Stimulated activated naive CD8-positive, alpha-beta T cell treated with anti-CD3 and anti-CD28 coated beads, Interleukin-15, amount 100 ng/mL, for 72 hours (primary cell): ENCODE measurements at regions not wholly inside any gene's neighbourhood (a gene's known extent, or its start where the extent isn't known, plus 50 kb on each side); places are given as distances from the start of the nearest gene placed in this dataset.
"Not testable (repeated sequence)": the region's sequence is repeated elsewhere in the genome, so short reads cannot be mapped to it uniquely, and the experiment has no call there.

Source experiments
- ATAC-seq: fragments of 150-1000 bp; cut with Tn5 transposase; 2 replicates; pipeline ENCODE4 v1.10.0; 2021; ENCODE audit warnings: mild to moderate bottlenecking, moderate library complexity
- DNase-seq, 2 donors: peaks; one replicate each; pipeline ENCODE4 v3.0.0; 2021 to 2022
- H3K27ac Mint-ChIP-seq, 2 donors: one replicate each; pipeline ENCODE4 v1.8.0; 2022; ENCODE audit warnings: mild to moderate bottlenecking in 2 of 2, mixed read lengths in 2 of 2, moderate library complexity in 2 of 2
- H3K27me3 Mint-ChIP-seq: one replicate; pipeline ENCODE4 v1.8.0; 2022; ENCODE audit warnings: mixed read lengths
- H3K4me1 Mint-ChIP-seq: one replicate; pipeline ENCODE4 v1.8.0; 2022; ENCODE audit warnings: mild to moderate bottlenecking, mixed read lengths
- H3K4me3 Mint-ChIP-seq, 2 donors: one replicate each; pipeline ENCODE4 v1.8.0; 2022; ENCODE audit warnings: mild to moderate bottlenecking in 2 of 2, mixed read lengths in 2 of 2, moderate library complexity in 1 of 2
- H3K9me3 Mint-ChIP-seq, 2 donors: one replicate each; pipeline ENCODE4 v1.8.0; 2022; ENCODE audit warnings: mixed read lengths in 2 of 2

GRCh38 chr18:68233018-68233417, 481.9 kb downstream of the TMX3 start:
- Mint-ChIP-seq H3K4me1 (no peaks in the 10 kb centered on the region), H3K27ac (no peak overlapping the region), H3K9me3 (no peaks in the 10 kb centered on the region), H3K4me3 (no peak overlapping the region), H3K27me3 (peaks cover 9% of the 10 kb centered on the region)
- no peak for ATAC-seq
- DNase-seq = no peak

- H3K27me3 Mint-ChIP-seq = peaks cover under 1% of the 10 kb centered on the region
- H3K27ac Mint-ChIP-seq = no peak overlapping the region
- DNase-seq = no peak
- no peak overlapping the region for H3K4me3 Mint-ChIP-seq
- no peaks in the 10 kb centered on the region for H3K4me1 Mint-ChIP-seq
- no peaks in the 10 kb centered on the region for H3K9me3 Mint-ChIP-seq
- no peak for ATAC-seq
These were observed 485.6 kb downstream of the TMX3 start for GRCh38 chr18:68229351-68229750.

- no peak for DNase-seq
- H3K27me3 Mint-ChIP-seq = no peaks in the 10 kb centered on the region
- no peaks in the 10 kb centered on the region for H3K4me1 Mint-ChIP-seq
- H3K27ac Mint-ChIP-seq = no peak overlapping the region
- H3K9me3 Mint-ChIP-seq = no peaks in the 10 kb centered on the region
- no peak overlapping the region for H3K4me3 Mint-ChIP-seq
- ATAC-seq = no peak
These were observed 493.7 kb downstream of the TMX3 start for GRCh38 chr18:68221111-68221724.

GRCh38 chr18:68220458-68220857, 494.4 kb downstream of the TMX3 start:
- no peak overlapping the region for H3K27ac Mint-ChIP-seq
- DNase-seq = no peak
- H3K4me3 Mint-ChIP-seq = no peak overlapping the region
- ATAC-seq = no peak
- no peaks in the 10 kb centered on the region for H3K4me1 Mint-ChIP-seq
- no peaks in the 10 kb centered on the region for H3K27me3 Mint-ChIP-seq
- H3K9me3 Mint-ChIP-seq = no peaks in the 10 kb centered on the region

GRCh38 chr18:68219872-68220271, 495.0 kb downstream of the TMX3 start:
- DNase-seq (no peak), ATAC-seq (no peak)
- Mint-ChIP-seq H3K4me1 (no peaks in the 10 kb centered on the region), H3K9me3 (no peaks in the 10 kb centered on the region), H3K27me3 (no peaks in the 10 kb centered on the region), H3K4me3 (no peak overlapping the region), H3K27ac (no peak overlapping the region)

GRCh38 chr18:68219274-68219673, 495.6 kb downstream of the TMX3 start:
- Mint-ChIP-seq H3K9me3 (no peaks in the 10 kb centered on the region), H3K27me3 (no peaks in the 10 kb centered on the region), H3K4me3 (no peak overlapping the region), H3K4me1 (no peaks in the 10 kb centered on the region), H3K27ac (no peak overlapping the region)
- ATAC-seq = no peak
- no peak for DNase-seq

- Mint-ChIP-seq H3K9me3 (no peaks in the 10 kb centered on the region), H3K27ac (peak overlapping the region in 1 of 2 donors; percentile 6), H3K4me3 (no peak overlapping the region), H3K27me3 (no peaks in the 10 kb centered on the region), H3K4me1 (no peaks in the 10 kb centered on the region)
- ATAC-seq (no peak), DNase-seq (no peak)
These were observed 499.0 kb downstream of the TMX3 start for GRCh38 chr18:68215931-68216330.

- DNase-seq = no peak
- no peak for ATAC-seq
- H3K4me3 Mint-ChIP-seq = no peak overlapping the region
- no peak overlapping the region for H3K27ac Mint-ChIP-seq
- no peaks in the 10 kb centered on the region for H3K27me3 Mint-ChIP-seq
- no peaks in the 10 kb centered on the region for H3K9me3 Mint-ChIP-seq
- no peaks in the 10 kb centered on the region for H3K4me1 Mint-ChIP-seq
These were observed 528.9 kb downstream of the TMX3 start for GRCh38 chr18:68186039-68186438.

GRCh38 chr18:68181956-68182355, 533.0 kb downstream of the TMX3 start:
- ATAC-seq = no peak
- no peak overlapping the region for H3K27ac Mint-ChIP-seq
- no peak overlapping the region for H3K4me3 Mint-ChIP-seq

GRCh38 chr18:68179811-68180210, 535.1 kb downstream of the TMX3 start:
- Mint-ChIP-seq H3K4me1 (no peaks in the 10 kb centered on the region), H3K9me3 (no peaks in the 10 kb centered on the region), H3K27ac (no peak overlapping the region), H3K27me3 (no peaks in the 10 kb centered on the region), H3K4me3 (no peak overlapping the region)
- DNase-seq (no peak), ATAC-seq (no peak)

More at GRCh38 chr18:68181956-68182355, 533.0 kb downstream of the TMX3 start:
- DNase-seq = no peak
- Mint-ChIP-seq H3K9me3 (no peaks in the 10 kb centered on the region), H3K4me1 (no peaks in the 10 kb centered on the region), H3K27me3 (no peaks in the 10 kb centered on the region)

- H3K4me1 Mint-ChIP-seq = no peaks in the 10 kb centered on the region
- no peak overlapping the region for H3K4me3 Mint-ChIP-seq
- H3K9me3 Mint-ChIP-seq = peaks cover 0 to 4% of the 10 kb centered on the region in 2 donors
- no peak overlapping the region for H3K27ac Mint-ChIP-seq
- no peak for ATAC-seq
- no peaks in the 10 kb centered on the region for H3K27me3 Mint-ChIP-seq
- DNase-seq = no peak
These were observed 536.0 kb downstream of the TMX3 start for GRCh38 chr18:68178921-68179320.

GRCh38 chr18:68177807-68178702, 536.9 kb downstream of the TMX3 start:
- ATAC-seq = no peak
- Mint-ChIP-seq H3K27me3 (no peaks in the 10 kb centered on the region), H3K4me1 (no peaks in the 10 kb centered on the region)

GRCh38 chr18:68176901-68177300, 538.0 kb downstream of the TMX3 start:
- Mint-ChIP-seq H3K9me3 (peaks cover 0 to 5% of the 10 kb centered on the region in 2 donors), H3K27me3 (no peaks in the 10 kb centered on the region), H3K4me3 (no peak overlapping the region), H3K4me1 (no peaks in the 10 kb centered on the region), H3K27ac (no peak overlapping the region)
- DNase-seq (no peak), ATAC-seq (no peak)

More at GRCh38 chr18:68177807-68178702, 536.9 kb downstream of the TMX3 start:
- no peak overlapping the region for H3K27ac Mint-ChIP-seq
- no peak overlapping the region for H3K4me3 Mint-ChIP-seq
- no peak for DNase-seq
- peaks cover 0 to 5% of the 10 kb centered on the region in 2 donors for H3K9me3 Mint-ChIP-seq

GRCh38 chr18:68172842-68173549, 541.9 kb downstream of the TMX3 start:
- no peak overlapping the region for H3K27ac Mint-ChIP-seq
- DNase-seq (no peak), ATAC-seq (no peak)
- H3K4me3 Mint-ChIP-seq = no peak overlapping the region
- peaks cover 0 to 5% of the 10 kb centered on the region in 2 donors for H3K9me3 Mint-ChIP-seq
- H3K27me3 Mint-ChIP-seq = no peaks in the 10 kb centered on the region
- H3K4me1 Mint-ChIP-seq = no peaks in the 10 kb centered on the region

GRCh38 chr18:68164909-68165308, 550.0 kb downstream of the TMX3 start:
- H3K27me3 Mint-ChIP-seq = no peaks in the 10 kb centered on the region
- DNase-seq (no peak), ATAC-seq (no peak)
- no peak overlapping the region for H3K4me3 Mint-ChIP-seq
- H3K9me3 Mint-ChIP-seq = peaks cover 0 to 13% of the 10 kb centered on the region in 2 donors
- H3K27ac Mint-ChIP-seq = no peak overlapping the region
- no peaks in the 10 kb centered on the region for H3K4me1 Mint-ChIP-seq

GRCh38 chr18:68153821-68154220, 561.1 kb downstream of the TMX3 start:
- H3K4me1 Mint-ChIP-seq, H3K4me3 Mint-ChIP-seq, H3K27ac Mint-ChIP-seq, ATAC-seq, H3K9me3 Mint-ChIP-seq, DNase-seq, H3K27me3 Mint-ChIP-seq: not testable (repeated sequence)
